GM18511 (cell line): ENCODE measurements at regions not wholly inside any gene's neighbourhood (a gene's known extent, or its start where the extent isn't known, plus 50 kb on each side); places are given as distances from the start of the nearest gene placed in this dataset.
A peak's percentile ranks its signal among the peaks of the same experiment; 100 is the strongest.
"Not testable (repeated sequence)": the region's sequence is repeated elsewhere in the genome, so short reads cannot be mapped to it uniquely, and the experiment has no call there.

Experiments used
- ATAC-seq: cut with Tn5 transposase; IDR thresholded peaks from one replicate; pipeline ENCODE4 v1.9.1; 2021; ENCODE audit warnings: mild to moderate bottlenecking, moderate library complexity; ENCODE audit not compliant: unreplicated experiment

DNA sequence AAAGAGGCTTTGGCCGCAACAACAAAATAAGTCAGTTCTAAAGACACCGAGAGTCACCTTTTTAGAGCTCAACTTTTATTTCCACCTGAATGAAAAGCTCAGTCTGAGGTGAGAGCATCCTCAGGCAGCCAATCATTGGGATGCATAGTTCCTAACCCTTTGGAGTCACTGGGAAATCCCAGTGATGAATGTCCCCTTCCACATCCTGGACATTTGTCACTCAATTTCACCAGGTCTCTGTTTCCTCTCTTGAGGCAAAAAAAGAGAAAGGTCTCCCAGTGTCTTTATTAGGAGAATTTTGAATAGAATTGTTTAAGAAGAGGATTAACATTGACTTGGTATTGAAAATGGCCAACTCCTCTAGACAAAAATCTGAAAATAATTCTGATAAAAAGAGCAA is 137.5 kb upstream of the SPRED1 start:
- no peak for ATAC-seq

DNA sequence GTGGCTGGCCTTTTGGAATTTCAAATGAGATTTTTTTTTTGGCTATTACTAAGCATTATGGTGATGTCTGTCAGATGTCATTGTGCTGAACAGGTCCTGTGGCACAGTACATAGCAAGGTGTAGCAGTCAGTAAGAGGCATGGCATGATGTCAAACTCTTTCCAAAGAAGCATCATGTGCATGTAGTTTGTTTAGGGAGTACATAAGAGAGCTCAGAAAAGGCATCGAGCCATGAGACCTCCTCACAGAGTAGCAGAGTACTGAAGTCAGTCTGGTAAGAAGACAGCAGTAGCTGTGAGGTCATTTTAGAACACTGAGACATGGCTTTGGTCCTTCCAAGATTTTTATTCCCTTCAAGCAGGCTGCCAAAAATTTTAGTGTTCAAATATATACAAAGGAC is 134.9 kb upstream of the SPRED1 start:
- ATAC-seq = no peak

DNA sequence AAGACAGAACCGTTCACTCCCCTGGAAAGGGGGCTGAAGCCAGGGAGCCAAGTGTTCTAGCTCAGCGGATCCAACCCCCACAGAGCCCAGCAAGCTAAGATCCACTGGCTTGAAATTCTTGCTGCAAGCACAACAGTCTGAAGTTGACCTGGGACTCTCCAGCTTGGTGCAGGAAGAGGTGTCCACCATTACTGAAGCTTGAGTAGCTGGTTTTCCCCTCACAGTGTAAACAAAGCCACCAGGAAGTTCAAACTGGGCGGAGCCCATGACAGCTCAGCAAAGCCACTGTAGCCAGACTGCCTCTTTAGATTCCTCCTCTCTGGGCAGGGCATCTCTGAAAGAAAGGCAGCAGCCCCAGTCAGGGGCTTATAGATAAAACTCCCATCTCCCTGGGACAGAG is 132.8 kb upstream of the SPRED1 start:
- ATAC-seq = not testable (repeated sequence)

DNA sequence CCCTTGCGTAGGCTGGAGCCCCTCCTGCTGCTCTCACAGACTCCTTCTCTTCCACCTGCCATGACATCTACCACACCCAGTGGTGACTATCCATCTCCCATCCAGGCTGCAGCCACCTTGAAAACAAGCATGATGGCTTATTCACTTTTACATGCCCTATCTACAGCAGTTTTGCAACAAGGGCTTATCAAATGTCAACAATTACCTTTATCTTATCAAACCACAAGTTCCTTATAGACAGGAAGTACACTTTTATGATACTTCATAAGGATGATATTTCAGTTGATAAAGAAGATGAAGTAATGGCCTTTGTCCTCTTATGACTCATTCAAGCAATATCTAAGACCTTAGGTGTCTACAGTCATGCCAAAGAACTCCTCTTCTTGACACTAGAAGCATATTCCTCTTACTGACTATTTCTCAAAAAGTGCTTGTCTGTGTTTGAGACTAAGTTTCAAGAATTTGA is 125.3 kb upstream of the SPRED1 start:
- no peak for ATAC-seq

DNA sequence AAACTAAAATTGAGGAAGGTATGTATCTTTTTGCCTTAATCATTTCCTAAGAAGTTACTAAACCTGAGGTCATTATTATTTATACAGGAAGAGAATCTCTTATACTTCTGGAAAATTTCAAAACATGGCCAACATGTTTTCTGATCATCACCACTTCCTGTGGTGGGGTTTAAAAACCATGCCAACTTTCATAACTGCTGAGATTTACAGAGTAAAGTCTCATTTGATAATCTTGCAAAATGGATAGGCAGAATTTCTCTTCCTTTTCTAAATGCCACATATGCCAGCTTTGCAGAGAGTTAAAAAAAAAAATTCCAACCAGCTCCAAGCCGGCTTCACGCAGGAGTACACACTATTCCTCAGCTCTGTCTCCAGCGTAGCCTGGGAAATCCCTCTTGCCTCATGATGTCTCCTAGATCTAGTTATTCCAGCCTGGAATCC is 124.3 kb upstream of the SPRED1 start:
- ATAC-seq = no peak

DNA sequence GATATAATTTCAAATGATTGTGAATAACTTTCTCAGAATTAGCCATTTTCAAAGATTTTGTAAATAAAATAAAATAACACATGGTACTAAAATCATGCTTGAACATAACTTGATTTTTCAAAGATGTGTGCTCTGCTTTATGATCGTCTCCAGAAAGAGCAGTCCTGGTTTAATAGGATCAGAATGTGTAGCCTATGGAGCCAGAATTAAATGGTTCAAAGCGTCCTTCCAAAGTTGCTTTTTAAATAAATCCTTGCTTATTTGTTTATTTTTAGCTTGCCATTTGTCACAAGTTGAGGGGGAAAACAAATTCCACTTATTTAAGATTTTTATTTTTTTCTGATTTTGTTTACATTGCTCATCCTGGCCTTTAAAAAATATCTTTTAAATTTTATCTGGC is 123.7 kb upstream of the SPRED1 start:
- no peak for ATAC-seq

DNA sequence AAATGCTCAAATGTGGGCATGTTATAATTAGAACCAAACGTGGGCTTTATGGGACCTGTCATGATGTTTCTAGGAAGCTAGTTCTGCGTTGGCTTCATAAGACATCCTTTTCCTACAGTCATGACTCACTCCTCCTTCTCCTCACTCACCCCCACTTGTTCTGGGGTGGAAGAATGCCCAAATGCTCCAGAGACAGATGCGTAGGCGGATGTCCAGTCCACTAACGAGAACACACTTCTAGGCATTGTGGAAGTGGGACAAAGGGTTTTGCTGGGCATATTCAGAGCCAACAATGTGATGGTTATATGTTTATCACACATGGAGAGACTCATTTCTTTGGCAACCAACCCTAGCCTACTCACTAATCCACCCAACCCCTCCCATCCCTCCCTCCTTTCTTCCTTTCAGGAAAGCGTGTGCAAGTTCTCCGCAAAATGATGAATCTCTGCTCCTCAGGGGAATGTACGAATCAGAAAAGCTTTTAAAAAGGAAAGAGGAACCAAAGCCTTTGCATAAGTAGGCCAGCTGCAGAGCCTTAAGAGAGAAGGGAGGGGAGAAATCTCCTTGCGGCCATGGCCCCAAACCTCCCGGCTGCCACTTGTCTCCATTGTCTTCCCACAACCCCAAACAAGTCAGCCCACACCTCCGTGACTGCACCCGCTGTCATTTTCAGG is 123.0 kb upstream of the SPRED1 start:
- peak; percentile 84 for ATAC-seq

DNA sequence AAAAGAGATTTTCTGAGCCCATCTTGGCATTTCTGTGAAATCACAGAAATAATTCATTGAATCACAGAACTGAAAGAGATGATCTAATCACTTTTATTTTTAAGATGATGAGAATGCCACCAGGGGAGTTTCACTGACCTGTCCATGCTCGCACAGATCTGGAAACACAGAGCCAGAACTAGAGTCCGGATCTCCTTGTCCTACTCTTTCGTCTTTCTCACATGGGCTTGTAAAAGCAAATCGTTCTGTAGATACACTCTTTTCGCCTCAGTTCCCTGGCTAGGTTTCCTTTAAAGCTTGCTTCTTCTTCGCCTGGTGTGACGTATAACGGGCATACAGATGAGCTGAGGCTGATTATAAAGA is 122.5 kb upstream of the SPRED1 start:
- ATAC-seq = peak; percentile 53

DNA sequence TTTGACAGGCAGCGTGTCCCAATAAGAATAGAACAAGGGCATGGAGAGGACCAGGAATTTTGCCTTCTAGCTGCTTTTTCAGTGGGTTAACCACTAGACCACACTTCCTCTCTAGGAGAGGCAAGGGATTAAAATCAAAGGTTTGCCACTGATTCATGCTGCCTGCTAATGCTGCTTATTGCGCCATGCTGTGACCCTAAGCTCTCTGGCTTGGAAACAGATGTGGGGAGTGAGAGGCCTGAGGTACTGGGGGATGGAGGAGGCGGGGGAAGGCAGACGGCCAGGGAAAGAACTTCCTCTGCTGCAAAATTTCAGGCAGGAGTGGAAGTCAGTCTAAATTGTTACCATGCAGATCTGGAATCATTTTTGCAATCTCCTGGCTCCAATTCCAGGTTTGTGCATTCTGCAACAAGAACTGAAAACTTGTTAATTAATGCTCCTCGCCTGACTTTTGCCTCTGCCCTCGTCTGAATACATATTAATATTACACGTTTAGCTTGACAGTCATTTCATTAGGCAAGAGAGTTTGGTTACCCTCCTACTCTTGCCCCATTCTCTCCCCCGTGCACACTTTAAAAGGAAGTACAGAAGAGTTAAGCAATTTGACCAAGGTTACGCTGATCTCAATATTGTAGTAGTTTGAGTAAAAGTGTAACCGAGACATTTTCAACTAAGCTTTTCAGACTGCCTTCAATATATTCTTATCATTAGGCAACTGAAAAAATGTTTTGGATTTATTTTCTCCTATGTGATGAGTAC is 121.7 kb upstream of the SPRED1 start:
- ATAC-seq = peak; percentile 63

DNA sequence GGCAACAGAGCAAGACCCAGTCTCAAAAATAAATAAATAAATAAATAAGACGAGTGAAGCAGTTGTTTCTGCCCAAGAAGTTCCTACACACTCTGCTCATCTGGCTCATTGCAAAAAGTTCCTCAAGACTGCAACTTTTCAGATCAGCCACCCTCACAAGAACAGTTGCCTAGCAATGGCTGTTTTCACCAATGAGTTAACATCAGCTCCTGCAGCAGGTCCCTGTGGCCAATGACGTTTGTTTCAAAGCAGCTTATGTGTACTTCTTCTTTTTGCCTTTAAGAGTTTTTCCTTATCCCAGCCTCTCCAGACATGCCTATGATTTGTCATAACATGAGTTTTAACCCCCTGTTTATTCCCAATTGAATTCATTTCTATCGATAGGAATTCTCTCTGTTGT is 118.4 kb upstream of the SPRED1 start:
- ATAC-seq = no peak

DNA sequence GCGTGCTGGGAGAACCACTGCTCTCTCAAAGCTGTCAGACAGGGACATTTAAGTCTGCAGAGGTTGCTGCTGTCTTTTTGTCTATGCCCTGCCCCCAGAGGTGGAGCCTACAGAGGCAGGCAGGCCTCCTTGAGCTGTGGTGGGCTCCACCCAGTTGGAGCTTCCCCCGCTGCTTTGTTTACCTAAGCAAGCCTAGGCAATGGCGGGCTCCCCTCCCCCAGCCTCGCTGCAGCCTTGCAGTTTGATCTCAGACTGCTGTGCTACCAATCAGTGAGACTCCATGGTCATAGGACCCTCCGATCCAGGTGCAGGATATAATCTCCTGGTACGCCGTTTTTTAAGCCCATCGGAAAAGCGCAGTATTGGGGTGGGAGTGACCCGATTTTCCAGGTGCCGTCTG is 110.4 kb upstream of the SPRED1 start:
- not testable (repeated sequence) for ATAC-seq

DNA sequence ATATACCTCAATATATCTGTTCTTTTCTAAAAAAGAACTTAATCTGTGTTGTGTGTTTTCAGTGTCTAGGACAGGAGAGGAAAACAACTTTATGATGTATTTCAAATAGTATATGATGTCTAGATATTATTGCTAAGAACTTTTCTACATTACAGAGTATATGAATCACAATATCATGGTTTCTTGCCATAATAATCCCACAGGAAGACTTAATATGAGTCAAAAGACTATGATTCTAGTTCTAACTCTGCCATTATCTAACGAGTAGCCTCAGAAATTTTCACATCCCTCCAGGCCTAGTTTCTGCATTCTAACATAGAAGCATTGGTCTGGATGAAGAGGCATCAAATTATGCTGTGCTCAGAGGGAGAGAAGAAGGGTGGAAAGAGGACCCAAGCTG is 107.7 kb upstream of the SPRED1 start:
- ATAC-seq = no peak

DNA sequence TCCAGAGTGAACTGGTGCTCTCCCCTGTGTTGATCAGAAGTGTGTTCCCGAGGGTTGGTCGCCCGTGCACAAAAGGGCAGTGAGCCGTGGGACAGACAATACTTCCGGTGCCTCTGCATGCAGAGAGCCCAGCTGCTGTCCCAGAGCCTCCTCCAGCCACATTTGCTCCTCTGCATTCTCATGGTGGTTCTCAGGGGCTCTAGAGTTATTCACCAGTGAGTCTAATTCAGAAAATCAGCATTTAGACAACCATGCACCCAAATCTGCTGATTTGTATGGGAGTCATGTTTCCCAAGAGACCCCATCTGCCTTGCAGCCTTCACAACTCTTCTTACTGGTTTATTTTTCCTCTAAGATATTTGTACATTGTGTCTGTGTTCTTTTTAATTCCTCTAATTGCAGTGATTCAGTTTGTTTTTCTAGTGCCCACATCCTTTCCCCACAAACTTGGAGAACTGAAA is 107.0 kb upstream of the SPRED1 start:
- no peak for ATAC-seq

DNA sequence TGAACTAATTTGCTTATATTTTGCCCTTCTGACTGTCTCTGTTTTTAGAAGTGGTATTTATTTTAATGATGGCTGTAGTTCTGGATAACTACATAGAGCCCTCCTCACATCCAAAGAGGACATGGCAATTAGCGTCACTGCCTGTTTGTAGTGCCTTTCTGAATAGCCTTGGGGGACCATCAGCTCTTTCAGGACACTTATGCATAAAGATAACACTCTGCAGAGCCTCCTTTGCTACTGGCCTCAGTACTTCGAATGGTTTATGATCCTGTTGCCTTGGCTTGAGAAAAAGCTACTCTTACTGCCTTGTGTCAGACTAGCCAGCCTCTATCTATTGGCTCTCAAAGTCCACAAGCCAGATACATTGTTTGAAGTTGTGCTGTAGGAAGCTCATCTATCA is 105.4 kb upstream of the SPRED1 start:
- no peak for ATAC-seq

DNA sequence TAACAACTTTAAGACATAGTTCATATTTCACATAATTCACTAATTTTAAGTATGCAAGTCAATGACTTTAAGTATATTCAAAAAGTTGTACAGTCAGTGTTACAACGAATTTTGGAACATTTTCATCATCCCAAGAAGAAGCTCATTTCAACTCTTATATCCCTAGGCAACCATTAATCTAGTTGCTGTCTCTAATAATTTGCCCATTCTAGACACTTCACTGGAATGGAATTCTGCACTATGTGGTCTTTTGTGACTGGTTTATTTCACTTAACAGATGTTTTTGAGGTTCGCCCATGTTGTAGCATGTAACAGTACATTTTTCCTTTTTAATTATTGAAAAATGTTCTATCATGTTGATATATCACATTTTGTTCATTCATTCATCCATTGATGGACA is 104.2 kb upstream of the SPRED1 start:
- no peak for ATAC-seq

DNA sequence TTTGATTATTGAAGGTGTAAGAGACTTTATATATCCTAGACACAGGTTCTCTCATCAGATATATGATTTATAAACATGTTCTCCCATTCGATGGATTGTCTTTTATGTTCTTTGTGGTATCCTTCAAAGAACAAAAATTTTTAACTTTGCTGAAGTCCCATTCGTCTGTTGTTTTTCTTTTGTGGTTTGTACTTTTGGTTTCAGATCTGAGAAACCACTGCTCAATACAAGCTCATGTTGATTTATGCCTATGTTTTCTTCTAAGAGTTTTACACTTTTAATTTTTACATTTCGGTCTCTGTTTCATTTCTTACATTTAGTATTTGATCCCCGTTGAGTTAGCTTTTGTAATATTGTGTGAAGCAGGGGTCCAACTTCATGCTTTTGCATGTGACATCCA is 103.3 kb upstream of the SPRED1 start:
- ATAC-seq = no peak

DNA sequence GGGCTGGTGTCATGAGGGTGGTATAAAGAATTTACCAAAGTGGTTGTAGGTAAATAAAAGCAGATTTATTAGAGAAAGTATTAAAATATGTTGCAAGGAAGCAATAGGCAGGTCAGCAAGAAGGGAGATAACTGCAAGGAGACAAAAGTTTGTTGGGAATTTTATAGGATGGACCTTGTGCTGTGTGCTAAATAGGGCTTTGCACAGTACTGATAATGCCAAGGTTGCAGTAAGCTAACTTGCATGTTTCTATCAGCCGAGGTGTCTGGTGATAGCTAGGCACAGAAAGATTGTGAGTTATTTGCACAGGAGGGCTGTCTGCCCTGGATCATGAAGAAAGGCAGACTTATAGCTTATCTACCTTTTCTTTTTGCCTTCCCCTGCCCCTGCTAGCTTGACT is 102.5 kb upstream of the SPRED1 start:
- ATAC-seq = no peak

DNA sequence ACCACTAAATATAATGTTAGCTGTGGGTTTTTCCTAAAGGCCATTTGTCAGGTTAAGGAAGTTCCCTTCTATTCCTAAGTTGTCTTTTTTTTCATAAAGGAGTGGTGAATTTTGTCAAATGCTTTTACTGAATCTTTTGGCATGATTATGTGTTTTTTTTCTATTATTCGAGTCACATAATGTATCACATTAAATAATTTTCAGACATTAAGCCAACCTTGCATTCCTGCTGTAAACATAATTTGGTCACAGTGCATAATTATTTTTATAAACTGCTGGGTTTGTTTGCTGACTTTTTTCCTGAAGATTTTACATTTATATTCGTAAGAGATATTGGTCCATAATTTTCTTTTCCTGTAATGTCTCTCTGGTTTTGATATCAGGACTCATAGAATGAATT is 101.8 kb upstream of the SPRED1 start:
- ATAC-seq = no peak

DNA sequence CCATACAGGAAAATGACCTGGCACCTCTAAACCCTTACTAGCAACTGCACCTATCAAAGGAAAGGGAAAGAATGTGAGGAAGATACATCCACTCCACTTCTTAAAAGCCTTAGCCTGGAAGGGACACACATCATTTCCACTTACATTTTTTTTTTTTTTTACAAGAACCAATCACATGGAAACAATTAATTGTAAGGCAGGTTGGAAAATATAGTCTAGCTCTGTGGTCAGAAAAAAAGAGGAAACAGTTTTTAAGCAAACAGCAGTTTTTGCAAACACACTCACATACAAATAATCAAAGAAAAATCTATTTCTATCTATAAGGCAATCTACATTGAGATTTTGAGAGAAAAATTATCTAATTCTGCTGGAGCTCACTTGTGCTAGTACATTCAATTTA is 98.9 kb upstream of the SPRED1 start:
- no peak for ATAC-seq

DNA sequence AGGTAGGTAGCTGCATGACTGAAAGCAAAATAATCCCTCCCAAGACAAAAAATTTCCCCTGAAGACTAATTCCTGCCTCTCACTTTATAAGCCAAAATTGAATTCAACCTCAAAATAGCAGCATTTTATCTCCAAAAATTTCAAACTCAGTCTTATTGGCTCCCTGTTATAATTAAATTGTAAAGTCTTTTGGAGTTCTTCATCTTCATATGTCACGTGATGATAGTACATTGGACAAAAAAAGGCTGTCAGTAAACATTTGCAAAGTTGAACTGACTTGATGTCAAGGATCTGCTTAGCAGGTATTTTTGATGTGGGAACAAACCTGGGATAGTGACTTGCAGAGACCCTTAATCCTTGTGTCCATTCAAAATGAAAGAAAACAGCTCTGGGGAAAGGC is 98.4 kb upstream of the SPRED1 start:
- ATAC-seq = no peak

DNA sequence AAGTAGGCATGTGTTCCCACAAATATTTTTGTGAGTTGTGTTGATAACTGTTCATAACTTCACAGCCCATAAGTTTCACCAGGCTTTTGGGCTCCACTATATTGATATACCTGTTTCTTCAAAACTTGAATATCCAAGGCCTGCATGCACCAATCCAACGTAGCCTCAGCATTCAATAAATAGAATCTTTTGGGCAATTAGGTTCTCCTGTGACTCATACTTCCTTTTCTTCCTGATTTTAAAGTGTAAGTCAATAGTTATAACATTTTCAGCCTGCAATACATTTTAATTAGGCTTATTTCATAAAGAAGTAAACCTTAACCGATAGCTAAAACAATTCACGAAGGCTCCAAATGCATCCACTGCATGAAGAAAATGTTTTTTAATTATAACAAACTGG is 97.8 kb upstream of the SPRED1 start:
- no peak for ATAC-seq

DNA sequence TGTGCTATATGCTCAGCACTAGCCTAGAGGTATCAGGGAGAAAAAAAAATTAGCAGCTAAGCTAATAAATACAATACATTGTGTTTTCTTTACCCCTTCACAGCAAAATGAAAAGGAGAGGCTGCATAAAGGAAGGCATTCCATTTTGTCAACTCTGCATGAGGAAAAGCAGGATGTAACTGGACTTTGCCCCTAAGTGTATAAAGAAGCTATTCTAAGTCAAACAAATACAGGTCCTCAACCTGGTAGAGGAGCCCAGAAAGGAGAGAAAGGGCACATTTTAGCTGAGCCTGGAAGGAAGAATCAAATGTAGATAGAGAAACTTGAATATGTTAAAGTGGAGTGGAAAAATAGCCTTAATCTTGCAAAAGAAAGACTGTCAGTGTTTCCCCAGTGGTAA is 89.0 kb upstream of the SPRED1 start:
- ATAC-seq = no peak

DNA sequence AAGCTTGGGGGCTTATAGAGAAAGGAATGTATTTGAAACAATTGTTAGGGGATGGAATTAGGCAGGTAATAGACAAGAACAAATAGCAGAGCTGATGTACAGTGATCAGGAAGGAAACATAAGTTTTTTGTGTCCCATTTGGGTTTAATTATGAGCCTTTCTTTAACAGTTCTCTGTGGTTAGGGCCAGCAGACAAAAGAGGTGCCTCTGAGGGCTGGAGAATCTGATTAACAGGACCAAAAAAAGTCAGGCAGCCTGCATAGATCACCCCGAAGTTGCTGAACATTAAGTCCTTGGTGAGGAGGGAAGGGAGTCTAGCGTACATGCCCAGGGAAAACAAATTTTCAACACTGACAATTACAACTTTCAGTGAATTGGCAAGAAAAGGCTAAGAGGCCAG is 88.6 kb upstream of the SPRED1 start:
- no peak for ATAC-seq
